ENCODE measurements at regions not wholly inside any gene's neighbourhood (a gene's known extent, or its start where the extent isn't known, plus 50 kb on each side); places are given as distances from the start of the nearest gene placed in this dataset.

DNA sequence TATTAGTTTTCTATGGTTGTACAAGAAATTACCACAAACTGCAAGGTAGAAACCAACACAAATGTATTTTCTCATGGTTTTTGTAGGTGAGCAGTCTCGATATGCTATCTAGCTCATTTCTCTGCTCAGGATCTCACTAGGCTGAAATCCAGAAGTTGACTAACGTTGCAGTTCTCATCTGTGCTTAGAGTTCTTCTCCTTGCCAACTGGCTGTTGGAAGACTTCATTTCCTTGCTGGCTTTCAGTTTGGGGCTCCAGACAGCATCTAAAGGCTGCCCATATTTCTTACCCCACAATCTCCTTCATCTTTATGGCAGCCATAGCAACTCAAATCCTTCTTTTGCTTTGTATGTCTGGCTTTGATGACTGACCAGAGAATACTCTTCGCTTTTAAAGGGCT, 362.6 kb upstream of the ADGRL4 start:
- no peak for DNase-seq (ENCODE audit: low spot score)
- no peaks in the 10 kb centered on the region for H3K9me3 ChIP-seq (ENCODE audit: control insufficient read depth in 4 of 4, low read length in 3 of 4)

DNA sequence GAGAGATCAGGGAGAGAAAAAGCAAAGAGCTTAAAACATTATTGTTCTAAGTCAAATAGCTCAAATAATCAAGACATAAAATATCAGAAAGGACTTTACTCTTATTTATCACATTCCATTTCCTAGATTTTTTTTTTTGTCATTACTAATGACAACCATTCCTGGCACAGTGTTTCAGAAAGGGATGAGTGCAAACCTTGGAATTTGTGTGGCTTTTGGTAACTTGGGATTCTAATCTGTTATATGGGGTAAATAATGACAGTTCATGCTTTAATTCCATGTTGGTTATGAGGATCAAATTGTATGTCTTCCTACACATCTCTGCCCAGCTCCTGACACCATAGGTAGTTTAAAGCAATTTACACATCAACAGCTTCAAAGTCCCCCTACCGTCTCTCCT, 358.4 kb upstream of the ADGRL4 start:
- Histone ChIP-seq H3K27ac (ENCODE audit: low read depth in 1 of 2, low read length in 2 of 2) (no peak overlapping the region), H3K27me3 (ENCODE audit: control insufficient read depth in 4 of 4, insufficient read depth in 4 of 4, low read length in 3 of 4) (no peaks in the 10 kb centered on the region), H3K4me1 (ENCODE audit: control insufficient read depth in 4 of 4, insufficient read depth in 4 of 4, low read length in 3 of 4) (no peaks in the 10 kb centered on the region), H3K9ac (ENCODE audit: low read depth in 1 of 2, low read length in 2 of 2) (no peak overlapping the region), H3K4me3 (ENCODE audit: low read depth in 1 of 3, low read length in 3 of 3) (no peak overlapping the region), H3K9me3 (ENCODE audit: control insufficient read depth in 4 of 4, low read length in 3 of 4) (no peaks in the 10 kb centered on the region), H3K36me3 (ENCODE audit: control insufficient read depth in 4 of 4, insufficient read depth in 3 of 4, low read depth in 1 of 4, low read length in 3 of 4) (no peaks in the 10 kb centered on the region)
- TF ChIP-seq ZBTB33 (IDR thresholded peaks at IDR 0.05), result no peak
- TF ChIP-seq TAF1 (conservative IDR thresholded peaks at IDR 0.05), result no peak
- TF ChIP-seq RXRA (IDR thresholded peaks at IDR 0.05), result no peak
- no peak for TF ChIP-seq FOXA2 (IDR thresholded peaks at IDR 0.05)
- TF ChIP-seq JUND (IDR thresholded peaks at IDR 0.05), result no peak
- no peak for TF ChIP-seq HNF4G (IDR thresholded peaks at IDR 0.05)
- TF ChIP-seq RAD21 (IDR thresholded peaks at IDR 0.05), result no peak
- no peak for TF ChIP-seq REST (IDR thresholded peaks at IDR 0.05)
- TF ChIP-seq, protein P1, sequence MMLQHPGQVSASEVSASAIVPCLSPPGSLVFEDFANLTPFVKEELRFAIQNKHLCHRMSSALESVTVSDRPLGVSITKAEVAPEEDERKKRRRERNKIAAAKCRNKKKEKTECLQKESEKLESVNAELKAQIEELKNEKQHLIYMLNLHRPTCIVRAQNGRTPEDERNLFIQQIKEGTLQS (IDR thresholded peaks at IDR 0.05), result no peak
- no peak for TF ChIP-seq NR2F2 (IDR thresholded peaks at IDR 0.05)
- no peak for TF ChIP-seq YY1 (IDR thresholded peaks at IDR 0.05)
- no peak for TF ChIP-seq MAX (IDR thresholded peaks at IDR 0.05)
- no peak for TF ChIP-seq CTCF (IDR thresholded peaks at IDR 0.05; ENCODE audit: low read depth, low read length, missing input control)
- TF ChIP-seq GABPA (IDR thresholded peaks at IDR 0.05 in 1 of 2, conservative IDR thresholded peaks at IDR 0.05 in 1 of 2), result no peak
- TF ChIP-seq EGR1 (IDR thresholded peaks at IDR 0.05; ENCODE audit: low read depth in 2 of 2), result no peak
- TF ChIP-seq HNF4A (conservative IDR thresholded peaks at IDR 0.05), result no peak
- no peak for TF ChIP-seq SP1 (IDR thresholded peaks at IDR 0.05)
- no peak for TF ChIP-seq FOXA1 (IDR thresholded peaks at IDR 0.05)
- WGBS, result 54% methylated on average over 1 of the region's 1 CpG
- DNase-seq (ENCODE audit: low spot score), result no peak

More for the DNA sequence above, 362.6 kb upstream of the ADGRL4 start:
- WGBS, result 73% methylated on average over 3 of the region's 3 CpGs
- no peak for TF ChIP-seq HNF4A (conservative IDR thresholded peaks at IDR 0.05)
- TF ChIP-seq RXRA (IDR thresholded peaks at IDR 0.05), result no peak
- TF ChIP-seq FOXA1 (IDR thresholded peaks at IDR 0.05), result no peak
- no peak for TF ChIP-seq SP1 (IDR thresholded peaks at IDR 0.05)
- TF ChIP-seq CTCF (IDR thresholded peaks at IDR 0.05; ENCODE audit: low read depth, low read length, missing input control), result no peak
- no peak for TF ChIP-seq FOXA2 (IDR thresholded peaks at IDR 0.05)
- no peak for TF ChIP-seq EGR1 (IDR thresholded peaks at IDR 0.05; ENCODE audit: low read depth in 2 of 2)
- TF ChIP-seq GABPA (IDR thresholded peaks at IDR 0.05 in 1 of 2, conservative IDR thresholded peaks at IDR 0.05 in 1 of 2), result no peak
- no peak for TF ChIP-seq TAF1 (conservative IDR thresholded peaks at IDR 0.05)
- no peak for TF ChIP-seq HNF4G (IDR thresholded peaks at IDR 0.05)
- no peak for TF ChIP-seq RAD21 (IDR thresholded peaks at IDR 0.05)
- TF ChIP-seq MAX (IDR thresholded peaks at IDR 0.05), result no peak
- H3K4me3 ChIP-seq (ENCODE audit: low read depth in 1 of 3, low read length in 3 of 3), result no peak overlapping the region
- no peak overlapping the region for H3K9ac ChIP-seq (ENCODE audit: low read depth in 1 of 2, low read length in 2 of 2)
- H3K4me1 ChIP-seq (ENCODE audit: control insufficient read depth in 4 of 4, insufficient read depth in 4 of 4, low read length in 3 of 4), result peaks cover 0 to 5% (median 0%) of the 10 kb centered on the region in 4 donors
- H3K27me3 ChIP-seq (ENCODE audit: control insufficient read depth in 4 of 4, insufficient read depth in 4 of 4, low read length in 3 of 4), result no peaks in the 10 kb centered on the region
- H3K36me3 ChIP-seq (ENCODE audit: control insufficient read depth in 4 of 4, insufficient read depth in 3 of 4, low read depth in 1 of 4, low read length in 3 of 4), result no peaks in the 10 kb centered on the region
- H3K27ac ChIP-seq (ENCODE audit: low read depth in 1 of 2, low read length in 2 of 2), result no peak overlapping the region

Data from liver (tissue), 8 donors.